ENCODE measurements at regions not wholly inside any gene's neighbourhood (a gene's known extent, or its start where the extent isn't known, plus 50 kb on each side); places are given as distances from the start of the nearest gene placed in this dataset.

- TF ChIP-seq CTCF (IDR thresholded peaks at IDR 0.05), result no peak
- no peak for TF ChIP-seq EZH2 (IDR thresholded peaks at IDR 0.05)
- TF ChIP-seq EZH2phosphoT487 (IDR thresholded peaks at IDR 0.05), result no peak
These were observed 65.6 kb upstream of the SPON1 start for GRCh38 chr11:13896981-13897353.
